GM12878 (cell line): ENCODE measurements at regions not wholly inside any gene's neighbourhood (a gene's known extent, or its start where the extent isn't known, plus 50 kb on each side); places are given as distances from the start of the nearest gene placed in this dataset.

Experiments
- ATAC-seq: fragments of 200-7000 bp; cut with Tn5 transposase; 3 replicates; pipeline ENCODE4 v1.9.1; 2020; ENCODE audit warnings: mild to moderate bottlenecking, moderate library complexity
- BruUV-seq: library from RNA; stranded (reverse); fragments of 400-500 nt; replicated peaks from 2 replicates; lab custom pipeline; 2021; lab: Mats Ljungman, UMichigan
- CTCF ChIA-PET: fragments of 300-600 bp; sonication (Branson Sonifier 250); formaldehyde crosslinking; extraction: SDS; loops from one replicate; lab custom pipeline; 2021; ENCODE audit warnings: inconsistent platforms; lab: Yijun Ruan, JAX
- POLR2A ChIA-PET: fragments of 350-600 bp; formaldehyde crosslinking; extraction: SDS; loops from one replicate; lab custom pipeline; 2021; ENCODE audit warnings: inconsistent platforms; lab: Charles Lee
- RAD21 ChIA-PET: fragments of 300-600 bp; sonication (Branson Sonifier 250); formaldehyde crosslinking; loops from one replicate; lab custom pipeline; 2023; ENCODE audit warnings: antibody characterized with exemption; ENCODE audit not compliant: unreplicated experiment; lab: Charles Lee
- SMC1A ChIA-PET: fragments of 300-600 bp; sonication (Branson Sonifier 250); formaldehyde crosslinking; loops from one replicate; lab custom pipeline; 2023; ENCODE audit not compliant: unreplicated experiment, uncharacterized antibody; lab: Charles Lee
- DNase-seq: peaks from one replicate; pipeline ENCODE4 v3.0.0-alpha.2; 2011; ENCODE audit warnings: low read depth, low spot score
- FAIRE-seq: peaks from 3 replicates; lab custom pipeline; 2011; peaks lifted over from hg19 to GRCh38; lab: Jason Lieb, UNC
- H2AFZ ChIP-seq: 2 replicates; pipeline ENCODE4 v1.6.0; 2011; ENCODE audit warnings: low read depth, low read length, control low read depth; ENCODE audit not compliant: control insufficient read depth
- H3K27ac ChIP-seq: 2 replicates; pipeline ENCODE4 v1.5.1; 2011; ENCODE audit warnings: control low read depth; ENCODE audit not compliant: control insufficient read depth, insufficient read depth
- H3K27me3 ChIP-seq, 2 experiments: replicated peaks in 1 of 2; 2 replicates each; pipeline versions ENCODE4 v1.6.0 to v1.6.1; 2011; ENCODE audit warnings: low read length in 1 of 2; ENCODE audit not compliant: control insufficient read depth in 2 of 2, insufficient read depth in 2 of 2
- H3K36me3 ChIP-seq, 2 experiments: 2 replicates each; pipeline ENCODE4 v1.5.1; 2011; ENCODE audit warnings: low read length in 1 of 2; ENCODE audit not compliant: control insufficient read depth in 2 of 2, insufficient read depth in 2 of 2
- H3K4me1 ChIP-seq: 2 replicates; pipeline ENCODE4 v1.6.1; 2011; ENCODE audit warnings: mild to moderate bottlenecking, low read length, moderate library complexity, mixed read lengths; ENCODE audit not compliant: control insufficient read depth, insufficient read depth
- H3K4me2 ChIP-seq: 2 replicates; pipeline ENCODE4 v1.6.0; 2011; ENCODE audit warnings: control low read depth; ENCODE audit not compliant: control insufficient read depth, insufficient read depth
- H3K4me3 ChIP-seq: fragments of 200-600 bp; sonication (generic); 2 replicates; pipeline ENCODE4 v1.5.1; 2016
- H3K79me2 ChIP-seq: 2 replicates; pipeline ENCODE4 v1.6.0; 2011; ENCODE audit warnings: low read length; ENCODE audit not compliant: control insufficient read depth, insufficient read depth
- H3K9ac ChIP-seq: 2 replicates; pipeline ENCODE4 v1.8.0; 2011; ENCODE audit warnings: low read length, control low read depth, mixed read lengths; ENCODE audit not compliant: control insufficient read depth, insufficient read depth
- H3K9me3 ChIP-seq: replicated peaks from 3 replicates; pipeline ENCODE4 v1.5.1; 2011; ENCODE audit warnings: mild to moderate bottlenecking, low read length; ENCODE audit not compliant: control insufficient read depth, insufficient read depth
- H4K20me1 ChIP-seq: 2 replicates; pipeline ENCODE4 v1.6.0; 2011; ENCODE audit not compliant: control insufficient read depth, insufficient read depth
- ATF2 ChIP-seq: IDR thresholded peaks from 2 replicates; pipeline ENCODE4 v1.6.1; 2012; ENCODE audit warnings: low read length, inconsistent platforms
- BACH1 ChIP-seq: fragments of 450-650 bp; IDR thresholded peaks from 2 replicates; pipeline ENCODE4 v1.6.1; 2017; ENCODE audit warnings: mild to moderate bottlenecking, borderline replicate concordance
- BCLAF1 ChIP-seq: fragments of 450-650 bp; IDR thresholded peaks from 2 replicates; pipeline ENCODE4 v1.6.1; 2017; ENCODE audit warnings: antibody characterized with exemption, mild to moderate bottlenecking, moderate library complexity
- CBFB ChIP-seq: IDR thresholded peaks from 2 replicates; pipeline ENCODE4 v1.6.1; 2016; ENCODE audit warnings: antibody characterized with exemption, low read depth
- CREM ChIP-seq: IDR thresholded peaks from 2 replicates; pipeline ENCODE4 v1.6.1; 2014; ENCODE audit warnings: antibody characterized with exemption, low read depth
- JUNB ChIP-seq: IDR thresholded peaks from 2 replicates; pipeline ENCODE4 v1.6.1; 2016; ENCODE audit warnings: antibody characterized with exemption, mild to moderate bottlenecking
- NFXL1 ChIP-seq: fragments of 450-650 bp; IDR thresholded peaks from 2 replicates; pipeline ENCODE4 v1.6.1; 2017; ENCODE audit warnings: antibody characterized with exemption, mild to moderate bottlenecking, borderline replicate concordance
- PBX3 ChIP-seq: IDR thresholded peaks from 2 replicates; pipeline ENCODE4 v1.6.1; 2011; ENCODE audit warnings: mild to moderate bottlenecking, low read depth, low read length, moderate library complexity; ENCODE audit not compliant: insufficient replicate concordance
- RBBP5 ChIP-seq: fragments of 200-600 bp; sonication (generic); conservative IDR thresholded peaks from 2 replicates; pipeline ENCODE4 v1.6.1; 2016
- SMAD5 ChIP-seq: IDR thresholded peaks from 2 replicates; pipeline ENCODE4 v1.6.1; 2016; ENCODE audit warnings: antibody characterized with exemption, low read depth
- USF2 ChIP-seq: IDR thresholded peaks from 2 replicates; pipeline ENCODE4 v1.6.1; 2011; ENCODE audit warnings: low read depth, low read length, improper control_type of control experiment, borderline replicate concordance
- WGBS: methylation state at CpG from one replicate; pipeline ENCODE4 v1.1.6; 2016; ENCODE audit warnings: low lambda C conversion rate; ENCODE audit not compliant: insufficient replicate concordance, insufficient coverage; ENCODE audit errors: missing lambda C conversion rate; 5-methylcytosine and 5-hydroxymethylcytosine counted together
- in situ Hi-C: fragments of 300-500 bp; cut with MboI; formaldehyde crosslinking; loops from 9 replicates; pipeline ENCODE4 v1.14.3; 2018; ENCODE audit warnings: mixed read lengths
- intact Hi-C: fragments of 100-400 bp; cut with micrococcal nuclease; formaldehyde crosslinking; loops from one replicate; pipeline ENCODE4 v1.14.2; 2022; ENCODE audit not compliant: unreplicated experiment

- Histone ChIP-seq H3K9me3 (no peaks in the 10 kb centered on the region), H3K79me2 (no peaks in the 10 kb centered on the region), H3K4me1 (no peaks in the 10 kb centered on the region), H3K9ac (no peak overlapping the region), H3K27me3 (no peaks in the 10 kb centered on the region), H3K4me2 (no peak overlapping the region), H3K4me3 (no peak overlapping the region), H4K20me1 (no peaks in the 10 kb centered on the region), H2AFZ (no peak overlapping the region), H3K27ac (no peak overlapping the region), H3K36me3 (no peaks in the 10 kb centered on the region)
- no TSS peak for BruUV-seq
- FAIRE-seq (no peak), ATAC-seq (no peak), DNase-seq (no peak)
- WGBS: 0% methylated on average over 2 of the region's 2 CpGs
- in situ Hi-C loops: no loop called here
- ChIA-PET CTCF (no interaction called here), RAD21 (no interaction called here), SMC1A (no interaction called here), POLR2A (no interaction called here)
- intact Hi-C loops: no loop called here
- TF ChIP-seq BCLAF1 (no peak), BACH1 (no peak), PBX3 (no peak), NFXL1 (no peak), JUNB (no peak), SMAD5 (no peak), USF2 (no peak), RBBP5 (no peak), CBFB (no peak), CREM (no peak), ATF2 (no peak)
Measured at GRCh38 chr14:38481952-38482678, 226.2 kb upstream of the CLEC14A start.
